GM23248 (cell line): ENCODE measurements at regions not wholly inside any gene's neighbourhood (a gene's known extent, or its start where the extent isn't known, plus 50 kb on each side); places are given as distances from the start of the nearest gene placed in this dataset.

Experiments
- EZH2 ChIP-seq: fragments of 200-600 bp; sonication (generic); IDR thresholded peaks from 2 replicates; pipeline ENCODE4 v1.6.1; 2018; ENCODE audit warnings: antibody characterized with exemption, mild to moderate bottlenecking; ENCODE audit not compliant: insufficient read depth, poor library complexity, severe bottlenecking
- EZH2phosphoT487 ChIP-seq: fragments of 200-600 bp; sonication (generic); IDR thresholded peaks from 2 replicates; pipeline ENCODE4 v1.6.1; 2018; ENCODE audit warnings: antibody characterized with exemption, moderate library complexity, mild to moderate bottlenecking, low read depth; ENCODE audit not compliant: insufficient read depth

DNA sequence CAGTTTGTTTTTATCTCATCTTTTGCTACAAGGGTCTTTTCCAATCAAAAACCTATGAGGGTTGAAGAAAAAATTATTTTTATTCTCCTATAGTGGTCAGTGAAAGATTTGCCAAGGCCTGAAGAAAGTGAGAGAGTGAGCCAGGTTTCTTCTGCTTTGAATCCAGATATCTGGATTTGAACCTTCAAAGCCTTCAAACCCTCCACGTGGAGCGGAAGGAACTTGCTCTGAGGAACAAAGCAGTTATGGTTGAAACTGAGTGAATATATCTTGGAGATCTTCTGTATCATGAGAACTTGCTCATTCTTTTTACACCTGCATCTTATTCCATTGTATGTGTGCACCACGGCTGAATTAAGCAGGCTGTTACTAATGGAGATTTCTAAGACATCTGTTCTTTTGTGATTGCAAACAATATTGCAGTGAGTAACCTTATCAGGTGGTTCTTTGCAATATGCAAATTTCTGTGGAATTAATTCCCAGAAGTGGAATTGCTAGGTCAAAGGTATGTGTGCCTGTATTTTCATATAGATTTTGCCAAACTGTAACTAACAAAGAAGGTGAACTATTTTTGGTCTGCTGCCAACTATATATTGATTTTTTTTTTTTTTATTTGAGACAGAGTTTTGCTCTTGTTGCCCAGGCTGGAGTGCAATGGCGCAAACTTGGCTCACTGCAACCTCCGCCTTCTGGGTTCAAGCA lies 147.9 kb downstream of the B3GNT2 start:
- no peak for TF ChIP-seq EZH2
- TF ChIP-seq EZH2phosphoT487 = no peak
